Astrocyte of the spinal cord (primary cell): ENCODE measurements at regions not wholly inside any gene's neighbourhood (a gene's known extent, or its start where the extent isn't known, plus 50 kb on each side); places are given as distances from the start of the nearest gene placed in this dataset.

Source experiments
- DNase-seq: peaks from one replicate; pipeline ENCODE4 v3.0.0; 2011; ENCODE audit warnings: low read depth, low spot score
- H3K4me3 ChIP-seq: 2 replicates; pipeline ENCODE4 v1.5.1; 2011; ENCODE audit warnings: low read depth, mild to moderate bottlenecking, low read length, moderate library complexity
- in situ Hi-C: cut with HindIII; loops from 2 replicates; pipeline ENCODE4 v1.10.0; 2017; ENCODE audit warnings: low sequenced_read_pairs
- TF ChIP-seq, protein P1 (sequence below): IDR thresholded peaks from 2 replicates; pipeline ENCODE4 v1.5.1; 2012; ENCODE audit warnings: low read depth, mild to moderate bottlenecking, low read length, inconsistent platforms

DNA sequence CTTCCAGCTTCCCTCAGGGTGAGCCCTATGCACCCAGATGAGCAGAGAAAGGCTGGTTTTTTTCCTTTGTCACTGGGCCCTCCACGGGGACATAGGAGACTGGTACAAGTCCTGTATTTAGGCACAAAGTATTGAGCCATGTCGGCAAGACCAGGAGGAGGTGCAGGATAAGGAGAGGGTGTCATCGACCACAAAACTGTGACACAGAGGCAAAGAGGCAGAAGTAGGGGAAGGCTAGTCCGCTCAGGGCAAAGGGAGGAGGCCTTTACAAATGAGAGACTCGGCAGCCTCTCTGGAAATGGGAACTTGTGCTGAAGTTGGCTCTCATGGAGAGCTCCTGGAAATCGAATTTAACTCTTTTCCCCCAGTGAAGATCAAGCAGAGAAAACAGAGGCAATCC lies 70.7 kb upstream of the CAMK1G start:
- no peak for DNase-seq
- in situ Hi-C loops, result no loop called here
- H3K4me3 ChIP-seq, result no peak overlapping the region
- TF ChIP-seq, protein P1, sequence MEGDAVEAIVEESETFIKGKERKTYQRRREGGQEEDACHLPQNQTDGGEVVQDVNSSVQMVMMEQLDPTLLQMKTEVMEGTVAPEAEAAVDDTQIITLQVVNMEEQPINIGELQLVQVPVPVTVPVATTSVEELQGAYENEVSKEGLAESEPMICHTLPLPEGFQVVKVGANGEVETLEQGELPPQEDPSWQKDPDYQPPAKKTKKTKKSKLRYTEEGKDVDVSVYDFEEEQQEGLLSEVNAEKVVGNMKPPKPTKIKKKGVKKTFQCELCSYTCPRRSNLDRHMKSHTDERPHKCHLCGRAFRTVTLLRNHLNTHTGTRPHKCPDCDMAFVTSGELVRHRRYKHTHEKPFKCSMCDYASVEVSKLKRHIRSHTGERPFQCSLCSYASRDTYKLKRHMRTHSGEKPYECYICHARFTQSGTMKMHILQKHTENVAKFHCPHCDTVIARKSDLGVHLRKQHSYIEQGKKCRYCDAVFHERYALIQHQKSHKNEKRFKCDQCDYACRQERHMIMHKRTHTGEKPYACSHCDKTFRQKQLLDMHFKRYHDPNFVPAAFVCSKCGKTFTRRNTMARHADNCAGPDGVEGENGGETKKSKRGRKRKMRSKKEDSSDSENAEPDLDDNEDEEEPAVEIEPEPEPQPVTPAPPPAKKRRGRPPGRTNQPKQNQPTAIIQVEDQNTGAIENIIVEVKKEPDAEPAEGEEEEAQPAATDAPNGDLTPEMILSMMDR, result no peak

- in situ Hi-C loops, result no loop called here
- no peak overlapping the region for H3K4me3 ChIP-seq
- peak; percentile 26 for DNase-seq
- TF ChIP-seq, protein P1, result peak; percentile 67
These were observed 70.3 kb upstream of the CAMK1G start for GRCh38 chr1:209513226-209513625.

- TF ChIP-seq, protein P1, result no peak
- H3K4me3 ChIP-seq, result no peak overlapping the region
- no peak for DNase-seq
- in situ Hi-C loops, result no loop called here
These were observed 66.5 kb upstream of the CAMK1G start for GRCh38 chr1:209516771-209517680.

GRCh38 chr1:209517681-209518050 lies 65.8 kb upstream of the CAMK1G start:
- TF ChIP-seq, protein P1, result no peak
- in situ Hi-C loops, result no loop called here
- DNase-seq, result no peak
- H3K4me3 ChIP-seq, result no peak overlapping the region

GRCh38 chr1:209519786-209520185 lies 63.7 kb upstream of the CAMK1G start:
- in situ Hi-C loops, result no loop called here
- H3K4me3 ChIP-seq, result no peak overlapping the region
- TF ChIP-seq, protein P1, result no peak
- no peak for DNase-seq

- TF ChIP-seq, protein P1, result no peak
- in situ Hi-C loops, result no loop called here
- no peak for DNase-seq
- H3K4me3 ChIP-seq, result no peak overlapping the region
These were observed 60.7 kb upstream of the CAMK1G start for GRCh38 chr1:209522826-209523225.
